H1 (cell line): ENCODE measurements at regions not wholly inside any gene's neighbourhood (a gene's known extent, or its start where the extent isn't known, plus 50 kb on each side); places are given as distances from the start of the nearest gene placed in this dataset.

Experiments
- CBX8 ChIP-seq: fragments of 300-800, 300-1000 bp; sonication (generic); IDR thresholded peaks from 2 replicates; pipeline ENCODE4 v1.7.1; 2016; ENCODE audit warnings: low read depth, low read length, borderline replicate concordance
- CHD1 ChIP-seq: IDR thresholded peaks from 2 replicates; pipeline ENCODE4 v1.6.1; 2012; ENCODE audit warnings: low read depth, low read length, improper control_type of control experiment
- CREB1 ChIP-seq: IDR thresholded peaks from 2 replicates; pipeline ENCODE4 v1.6.1; 2012; ENCODE audit warnings: inconsistent platforms
- GTF2F1 ChIP-seq: IDR thresholded peaks from 2 replicates; pipeline ENCODE4 v1.6.1; 2012; ENCODE audit warnings: low read depth, low read length, improper control_type of control experiment, borderline replicate concordance
- HDAC6 ChIP-seq: IDR thresholded peaks from one replicate; pipeline ENCODE4 v1.7.1; 2012; ENCODE audit warnings: low read depth, mild to moderate bottlenecking, inconsistent platforms, low read length, moderate library complexity
- KDM4A ChIP-seq: IDR thresholded peaks from one replicate; pipeline ENCODE4 v1.7.1; 2012; ENCODE audit warnings: low read depth, mild to moderate bottlenecking, moderate library complexity, low read length, inconsistent platforms; ENCODE audit not compliant: severe bottlenecking
- POLR2AphosphoS5 ChIP-seq: IDR thresholded peaks from 2 replicates; pipeline ENCODE4 v1.6.1; 2011; ENCODE audit warnings: low read depth, low read length
- RAD21 ChIP-seq, 2 experiments: IDR thresholded peaks in 1 of 2; conservative IDR thresholded peaks in 1 of 2; 2 replicates each; pipeline ENCODE4 v1.6.1; 2011; ENCODE audit warnings: low read depth in 2 of 2, low read length in 2 of 2, improper control_type of control experiment in 1 of 2, inconsistent platforms in 1 of 2, mild to moderate bottlenecking in 1 of 2, moderate library complexity in 1 of 2
- SP2 ChIP-seq: IDR thresholded peaks from 2 replicates; pipeline ENCODE4 v1.6.1; 2012; ENCODE audit warnings: mild to moderate bottlenecking, low read length, inconsistent platforms
- TF ChIP-seq, protein P1 (sequence below): fragments of 300-600 bp; sonication (generic); IDR thresholded peaks from 2 replicates; pipeline ENCODE4 v1.7.1; 2012; ENCODE audit warnings: low read length, moderate library complexity, mild to moderate bottlenecking, inconsistent platforms; ENCODE audit not compliant: insufficient replicate concordance
- TF ChIP-seq, protein P2 (sequence below): IDR thresholded peaks from 2 replicates; pipeline ENCODE4 v1.6.1; 2011; ENCODE audit warnings: low read length, improper control_type of control experiment

DNA sequence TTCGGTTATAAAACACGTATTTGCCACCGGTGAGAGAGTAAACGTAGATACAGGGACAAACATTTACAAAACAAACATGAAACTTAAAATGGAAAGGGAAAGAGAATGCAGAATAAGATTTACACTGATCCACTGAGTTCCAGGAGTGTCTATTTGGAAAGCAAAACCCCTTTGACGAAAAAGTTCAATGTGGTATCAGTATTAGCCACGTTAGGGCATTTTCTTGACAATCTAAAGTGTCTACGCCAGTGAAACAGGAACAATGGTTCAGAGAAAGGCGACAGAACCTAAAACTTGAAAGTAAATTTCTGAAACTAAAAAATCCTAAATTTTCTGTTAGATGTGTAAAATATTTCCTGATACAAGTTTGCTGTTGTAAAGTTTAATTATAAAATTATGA, 278.5 kb upstream of the TENM3 start (continued):
- TF ChIP-seq, protein P1, sequence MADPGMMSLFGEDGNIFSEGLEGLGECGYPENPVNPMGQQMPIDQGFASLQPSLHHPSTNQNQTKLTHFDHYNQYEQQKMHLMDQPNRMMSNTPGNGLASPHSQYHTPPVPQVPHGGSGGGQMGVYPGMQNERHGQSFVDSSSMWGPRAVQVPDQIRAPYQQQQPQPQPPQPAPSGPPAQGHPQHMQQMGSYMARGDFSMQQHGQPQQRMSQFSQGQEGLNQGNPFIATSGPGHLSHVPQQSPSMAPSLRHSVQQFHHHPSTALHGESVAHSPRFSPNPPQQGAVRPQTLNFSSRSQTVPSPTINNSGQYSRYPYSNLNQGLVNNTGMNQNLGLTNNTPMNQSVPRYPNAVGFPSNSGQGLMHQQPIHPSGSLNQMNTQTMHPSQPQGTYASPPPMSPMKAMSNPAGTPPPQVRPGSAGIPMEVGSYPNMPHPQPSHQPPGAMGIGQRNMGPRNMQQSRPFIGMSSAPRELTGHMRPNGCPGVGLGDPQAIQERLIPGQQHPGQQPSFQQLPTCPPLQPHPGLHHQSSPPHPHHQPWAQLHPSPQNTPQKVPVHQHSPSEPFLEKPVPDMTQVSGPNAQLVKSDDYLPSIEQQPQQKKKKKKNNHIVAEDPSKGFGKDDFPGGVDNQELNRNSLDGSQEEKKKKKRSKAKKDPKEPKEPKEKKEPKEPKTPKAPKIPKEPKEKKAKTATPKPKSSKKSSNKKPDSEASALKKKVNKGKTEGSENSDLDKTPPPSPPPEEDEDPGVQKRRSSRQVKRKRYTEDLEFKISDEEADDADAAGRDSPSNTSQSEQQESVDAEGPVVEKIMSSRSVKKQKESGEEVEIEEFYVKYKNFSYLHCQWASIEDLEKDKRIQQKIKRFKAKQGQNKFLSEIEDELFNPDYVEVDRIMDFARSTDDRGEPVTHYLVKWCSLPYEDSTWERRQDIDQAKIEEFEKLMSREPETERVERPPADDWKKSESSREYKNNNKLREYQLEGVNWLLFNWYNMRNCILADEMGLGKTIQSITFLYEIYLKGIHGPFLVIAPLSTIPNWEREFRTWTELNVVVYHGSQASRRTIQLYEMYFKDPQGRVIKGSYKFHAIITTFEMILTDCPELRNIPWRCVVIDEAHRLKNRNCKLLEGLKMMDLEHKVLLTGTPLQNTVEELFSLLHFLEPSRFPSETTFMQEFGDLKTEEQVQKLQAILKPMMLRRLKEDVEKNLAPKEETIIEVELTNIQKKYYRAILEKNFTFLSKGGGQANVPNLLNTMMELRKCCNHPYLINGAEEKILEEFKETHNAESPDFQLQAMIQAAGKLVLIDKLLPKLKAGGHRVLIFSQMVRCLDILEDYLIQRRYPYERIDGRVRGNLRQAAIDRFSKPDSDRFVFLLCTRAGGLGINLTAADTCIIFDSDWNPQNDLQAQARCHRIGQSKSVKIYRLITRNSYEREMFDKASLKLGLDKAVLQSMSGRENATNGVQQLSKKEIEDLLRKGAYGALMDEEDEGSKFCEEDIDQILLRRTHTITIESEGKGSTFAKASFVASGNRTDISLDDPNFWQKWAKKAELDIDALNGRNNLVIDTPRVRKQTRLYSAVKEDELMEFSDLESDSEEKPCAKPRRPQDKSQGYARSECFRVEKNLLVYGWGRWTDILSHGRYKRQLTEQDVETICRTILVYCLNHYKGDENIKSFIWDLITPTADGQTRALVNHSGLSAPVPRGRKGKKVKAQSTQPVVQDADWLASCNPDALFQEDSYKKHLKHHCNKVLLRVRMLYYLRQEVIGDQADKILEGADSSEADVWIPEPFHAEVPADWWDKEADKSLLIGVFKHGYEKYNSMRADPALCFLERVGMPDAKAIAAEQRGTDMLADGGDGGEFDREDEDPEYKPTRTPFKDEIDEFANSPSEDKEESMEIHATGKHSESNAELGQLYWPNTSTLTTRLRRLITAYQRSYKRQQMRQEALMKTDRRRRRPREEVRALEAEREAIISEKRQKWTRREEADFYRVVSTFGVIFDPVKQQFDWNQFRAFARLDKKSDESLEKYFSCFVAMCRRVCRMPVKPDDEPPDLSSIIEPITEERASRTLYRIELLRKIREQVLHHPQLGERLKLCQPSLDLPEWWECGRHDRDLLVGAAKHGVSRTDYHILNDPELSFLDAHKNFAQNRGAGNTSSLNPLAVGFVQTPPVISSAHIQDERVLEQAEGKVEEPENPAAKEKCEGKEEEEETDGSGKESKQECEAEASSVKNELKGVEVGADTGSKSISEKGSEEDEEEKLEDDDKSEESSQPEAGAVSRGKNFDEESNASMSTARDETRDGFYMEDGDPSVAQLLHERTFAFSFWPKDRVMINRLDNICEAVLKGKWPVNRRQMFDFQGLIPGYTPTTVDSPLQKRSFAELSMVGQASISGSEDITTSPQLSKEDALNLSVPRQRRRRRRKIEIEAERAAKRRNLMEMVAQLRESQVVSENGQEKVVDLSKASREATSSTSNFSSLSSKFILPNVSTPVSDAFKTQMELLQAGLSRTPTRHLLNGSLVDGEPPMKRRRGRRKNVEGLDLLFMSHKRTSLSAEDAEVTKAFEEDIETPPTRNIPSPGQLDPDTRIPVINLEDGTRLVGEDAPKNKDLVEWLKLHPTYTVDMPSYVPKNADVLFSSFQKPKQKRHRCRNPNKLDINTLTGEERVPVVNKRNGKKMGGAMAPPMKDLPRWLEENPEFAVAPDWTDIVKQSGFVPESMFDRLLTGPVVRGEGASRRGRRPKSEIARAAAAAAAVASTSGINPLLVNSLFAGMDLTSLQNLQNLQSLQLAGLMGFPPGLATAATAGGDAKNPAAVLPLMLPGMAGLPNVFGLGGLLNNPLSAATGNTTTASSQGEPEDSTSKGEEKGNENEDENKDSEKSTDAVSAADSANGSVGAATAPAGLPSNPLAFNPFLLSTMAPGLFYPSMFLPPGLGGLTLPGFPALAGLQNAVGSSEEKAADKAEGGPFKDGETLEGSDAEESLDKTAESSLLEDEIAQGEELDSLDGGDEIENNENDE: no peak
- TF ChIP-seq HDAC6 (no peak), RAD21 (IDR thresholded peaks at IDR 0.05 in 1 of 2, conservative IDR thresholded peaks at IDR 0.05 in 1 of 2; ENCODE audit: low read depth in 2 of 2, low read length in 2 of 2) (no peak), POLR2AphosphoS5 (no peak), SP2 (no peak), CREB1 (no peak), CHD1 (no peak), KDM4A (no peak), GTF2F1 (no peak), CBX8 (no peak)
- TF ChIP-seq, protein P2, sequence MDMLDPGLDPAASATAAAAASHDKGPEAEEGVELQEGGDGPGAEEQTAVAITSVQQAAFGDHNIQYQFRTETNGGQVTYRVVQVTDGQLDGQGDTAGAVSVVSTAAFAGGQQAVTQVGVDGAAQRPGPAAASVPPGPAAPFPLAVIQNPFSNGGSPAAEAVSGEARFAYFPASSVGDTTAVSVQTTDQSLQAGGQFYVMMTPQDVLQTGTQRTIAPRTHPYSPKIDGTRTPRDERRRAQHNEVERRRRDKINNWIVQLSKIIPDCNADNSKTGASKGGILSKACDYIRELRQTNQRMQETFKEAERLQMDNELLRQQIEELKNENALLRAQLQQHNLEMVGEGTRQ: no peak
- TF ChIP-seq, all 59 proteins: peak for 0
